ENCODE measurements at regions not wholly inside any gene's neighbourhood (a gene's known extent, or its start where the extent isn't known, plus 50 kb on each side); places are given as distances from the start of the nearest gene placed in this dataset.
"Not testable (repeated sequence)": the region's sequence is repeated elsewhere in the genome, so short reads cannot be mapped to it uniquely, and the experiment has no call there.

GRCh38 chr1:172941945-172942344 lies 108.8 kb downstream of the TNFSF18 start:
- in situ Hi-C loops (cut with HindIII; ENCODE audit: low sequenced_read_pairs), result no loop called here

DNA sequence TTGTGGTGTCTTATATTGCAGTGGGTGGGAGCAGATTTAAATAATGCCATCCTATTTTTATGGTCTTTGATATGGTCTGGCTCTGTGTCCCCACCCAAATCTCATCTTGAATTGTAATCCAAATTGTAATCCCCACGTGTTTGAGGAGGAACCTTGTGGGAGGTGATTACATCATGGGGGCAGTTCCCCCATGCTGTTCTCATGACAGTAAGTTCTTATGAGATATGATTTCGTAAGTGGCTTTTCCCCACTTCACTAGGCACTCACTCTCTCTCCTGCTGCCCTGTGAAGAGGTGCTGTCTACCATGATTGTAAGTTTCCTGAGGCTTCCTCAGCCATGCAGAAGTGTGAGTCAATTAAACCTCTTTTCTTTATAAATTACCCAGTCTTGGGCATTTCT lies 107.6 kb downstream of the TNFSF18 start:
- in situ Hi-C loops (cut with HindIII; ENCODE audit: low sequenced_read_pairs), result not testable (repeated sequence)

GRCh38 chr1:172944931-172945330 lies 105.8 kb downstream of the TNFSF18 start:
- in situ Hi-C loops (cut with HindIII; ENCODE audit: low sequenced_read_pairs), result no loop called here

DNA sequence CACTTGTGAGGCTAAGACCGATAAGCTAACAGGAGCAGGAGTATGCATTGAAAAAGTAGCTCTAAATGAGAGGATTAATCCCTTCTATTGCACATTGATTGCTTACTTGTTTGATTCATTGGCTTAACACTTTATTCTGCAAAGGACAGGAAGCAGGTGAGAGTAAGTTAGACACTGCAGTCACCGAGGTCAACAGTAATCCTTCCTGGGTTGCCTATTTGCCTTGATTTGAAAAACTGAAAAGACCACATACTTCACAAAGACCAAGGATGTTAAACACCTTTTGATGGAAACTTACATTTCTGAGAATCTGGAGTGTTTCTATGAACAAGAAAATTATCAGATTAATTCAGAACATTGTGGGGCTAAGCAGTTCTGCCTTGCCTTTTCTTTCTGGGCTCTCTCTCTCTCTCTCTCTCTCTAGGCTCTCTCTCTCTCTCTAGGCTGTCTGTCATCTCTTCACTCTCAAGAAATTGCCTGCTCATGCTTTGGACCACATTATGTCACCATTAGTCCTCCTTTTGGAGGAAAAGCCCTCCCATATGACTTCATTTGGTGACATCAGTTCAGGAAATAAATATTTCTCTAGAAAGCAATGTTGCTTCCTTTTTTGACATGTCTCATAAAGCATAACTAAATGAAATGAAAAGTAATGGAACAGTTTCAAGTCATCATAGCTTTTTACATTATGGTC lies 103.8 kb downstream of the TNFSF18 start:
- in situ Hi-C loops (cut with HindIII; ENCODE audit: low sequenced_read_pairs), result no loop called here

DNA sequence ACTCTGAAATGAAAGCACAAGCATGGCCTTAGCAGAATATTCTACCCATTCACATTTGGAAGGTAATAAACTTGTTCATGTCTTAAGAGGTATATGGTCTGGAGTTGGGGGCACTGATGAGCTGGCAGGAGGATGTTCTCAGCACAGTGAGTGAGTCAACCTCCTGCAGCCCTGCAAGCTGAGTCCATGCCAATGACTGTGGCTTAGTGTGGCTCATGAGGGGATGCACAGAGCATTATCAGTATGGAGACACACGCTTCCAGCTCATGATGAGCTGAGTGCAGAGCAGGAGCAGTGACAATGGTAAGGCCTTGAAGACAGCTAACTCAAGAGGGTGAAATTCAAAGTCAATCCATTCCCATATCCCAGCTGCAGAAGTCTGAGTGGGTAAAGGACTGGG lies 102.3 kb downstream of the TNFSF18 start:
- in situ Hi-C loops (cut with HindIII; ENCODE audit: low sequenced_read_pairs), result no loop called here

DNA sequence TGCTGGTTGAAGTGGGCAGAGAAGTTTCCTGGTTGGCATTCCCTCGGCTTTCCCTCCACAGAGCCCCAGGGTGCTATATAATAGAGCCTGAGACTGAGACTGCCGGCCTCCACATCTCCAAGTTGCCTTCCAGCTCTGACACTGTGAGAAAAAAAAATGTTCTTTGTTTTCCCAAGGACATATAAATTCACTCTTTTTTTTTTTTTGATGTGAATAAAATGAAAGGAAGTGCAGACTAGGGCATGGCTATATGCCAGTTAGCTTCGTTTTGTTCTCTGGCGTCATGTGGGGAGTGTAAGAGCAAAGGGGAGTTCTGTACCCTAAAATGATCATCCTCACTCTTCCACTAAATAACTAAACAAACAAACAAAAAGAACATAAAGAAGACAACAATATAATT lies 101.6 kb downstream of the TNFSF18 start:
- in situ Hi-C loops (cut with HindIII; ENCODE audit: low sequenced_read_pairs), result no loop called here

GRCh38 chr1:172950528-172950927 lies 100.2 kb downstream of the TNFSF18 start:
- in situ Hi-C loops (cut with HindIII; ENCODE audit: low sequenced_read_pairs), result no loop called here

GRCh38 chr1:172951730-172952365 lies 98.9 kb downstream of the TNFSF18 start:
- in situ Hi-C loops (cut with HindIII; ENCODE audit: low sequenced_read_pairs), result no loop called here

DNA sequence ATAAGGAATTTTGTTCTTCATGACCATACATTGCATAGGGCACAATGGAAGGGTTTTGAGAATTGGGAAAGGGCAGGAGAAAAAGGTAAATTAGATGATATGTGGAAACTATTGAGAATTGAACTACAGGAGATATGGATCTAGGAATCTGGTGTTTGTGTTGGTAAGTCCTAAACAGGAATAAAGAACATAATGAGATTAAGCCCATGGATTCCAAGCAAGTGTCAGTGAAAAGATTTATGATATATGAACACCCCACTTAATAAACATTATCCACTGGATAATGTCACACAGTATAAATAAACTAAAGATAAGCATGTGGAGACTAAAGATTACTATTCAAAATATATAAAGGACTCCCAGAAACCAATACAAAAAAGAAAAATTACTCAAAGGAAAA lies 98.2 kb downstream of the TNFSF18 start:
- in situ Hi-C loops (cut with HindIII; ENCODE audit: low sequenced_read_pairs), result no loop called here

GRCh38 chr1:172954476-172955150 lies 96.1 kb downstream of the TNFSF18 start:
- in situ Hi-C loops (cut with HindIII; ENCODE audit: low sequenced_read_pairs), result no loop called here

- in situ Hi-C loops (cut with HindIII; ENCODE audit: low sequenced_read_pairs), result no loop called here
These were observed 95.5 kb downstream of the TNFSF18 start for GRCh38 chr1:172955161-172955815.

DNA sequence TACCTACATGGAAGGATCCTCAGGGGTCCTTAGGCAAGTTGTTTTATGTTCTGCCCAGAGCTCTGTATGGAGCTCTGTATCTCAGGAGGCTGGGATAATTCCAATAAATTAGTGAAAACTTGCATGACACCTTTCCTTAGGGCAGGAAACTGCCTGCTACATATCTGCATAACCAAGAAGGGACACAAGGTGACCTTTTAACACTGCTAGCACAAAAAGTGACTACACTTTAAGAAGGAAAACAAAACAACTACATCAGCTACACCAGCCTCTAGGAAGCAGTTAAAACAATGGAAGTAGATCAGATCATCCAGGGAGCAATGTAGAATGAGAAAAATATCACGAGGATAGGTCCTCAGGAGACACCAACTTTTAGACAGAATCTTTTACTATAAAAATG lies 93.9 kb downstream of the TNFSF18 start:
- in situ Hi-C loops (cut with HindIII; ENCODE audit: low sequenced_read_pairs), result no loop called here

GRCh38 chr1:172957491-172957890 lies 93.2 kb downstream of the TNFSF18 start:
- in situ Hi-C loops (cut with HindIII; ENCODE audit: low sequenced_read_pairs), result no loop called here

DNA sequence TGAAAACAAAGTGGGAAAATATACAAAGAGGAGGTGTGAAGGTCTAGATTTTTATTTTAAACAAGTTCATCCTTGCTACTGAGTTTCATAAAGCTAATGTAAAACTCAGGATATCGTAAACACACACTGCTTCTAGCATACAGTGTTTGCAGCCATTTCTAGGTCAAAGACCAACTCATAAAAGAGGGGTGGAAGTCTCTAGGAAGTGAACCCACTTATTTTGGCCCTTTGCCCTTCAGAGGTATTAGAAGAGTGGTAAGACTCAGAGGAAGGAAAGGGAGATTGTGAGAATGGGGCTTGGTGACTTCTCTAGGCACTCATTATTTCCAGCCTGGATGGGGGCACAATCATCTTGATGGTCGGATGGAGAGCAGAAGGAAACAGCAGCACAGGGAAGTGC lies 91.2 kb downstream of the TNFSF18 start:
- in situ Hi-C loops (cut with HindIII; ENCODE audit: low sequenced_read_pairs), result no loop called here

GRCh38 chr1:172960019-172960418 lies 90.7 kb downstream of the TNFSF18 start:
- in situ Hi-C loops (cut with HindIII; ENCODE audit: low sequenced_read_pairs), result no loop called here

DNA sequence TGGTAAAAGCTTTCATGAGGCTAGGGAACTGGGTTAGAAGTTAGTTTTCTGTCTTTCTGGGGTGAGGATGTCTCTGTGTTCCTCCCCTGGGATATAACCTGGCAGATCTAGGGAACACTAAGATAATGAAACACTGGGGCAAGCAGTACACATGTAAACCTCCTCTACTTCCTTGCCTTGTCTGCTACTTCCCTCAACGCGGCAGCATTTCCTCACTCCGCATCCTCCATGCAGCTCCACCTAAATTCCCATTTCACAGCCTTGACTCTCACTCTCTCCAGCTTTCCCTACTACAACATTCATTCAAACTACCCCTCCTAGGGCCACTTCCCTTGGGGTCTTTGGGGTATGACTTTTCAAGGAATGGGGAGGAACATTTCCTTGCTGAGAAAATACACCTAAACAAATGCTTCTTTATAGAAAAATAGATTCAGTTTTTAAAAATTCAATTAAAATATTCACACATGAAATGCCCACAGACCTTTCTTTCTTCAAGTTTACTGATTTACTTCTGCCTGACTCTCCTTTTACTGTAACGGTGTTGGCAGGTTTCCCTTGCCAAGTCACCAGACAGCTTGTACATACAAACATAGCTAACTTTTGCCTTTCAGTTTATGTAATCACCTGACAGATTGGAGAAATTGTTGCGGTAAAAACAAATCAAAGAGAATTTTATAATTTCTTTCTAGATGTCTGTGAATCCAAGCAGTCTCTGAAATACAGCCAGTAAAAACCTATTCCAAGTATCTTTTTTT lies 90.1 kb downstream of the TNFSF18 start:
- in situ Hi-C loops (cut with HindIII; ENCODE audit: low sequenced_read_pairs), result no loop called here

- in situ Hi-C loops (cut with HindIII; ENCODE audit: low sequenced_read_pairs), result no loop called here
These were observed 85.9 kb downstream of the TNFSF18 start for GRCh38 chr1:172964864-172965263.

GRCh38 chr1:172966844-172967540 lies 83.7 kb downstream of the TNFSF18 start:
- in situ Hi-C loops (cut with HindIII; ENCODE audit: low sequenced_read_pairs), result no loop called here

DNA sequence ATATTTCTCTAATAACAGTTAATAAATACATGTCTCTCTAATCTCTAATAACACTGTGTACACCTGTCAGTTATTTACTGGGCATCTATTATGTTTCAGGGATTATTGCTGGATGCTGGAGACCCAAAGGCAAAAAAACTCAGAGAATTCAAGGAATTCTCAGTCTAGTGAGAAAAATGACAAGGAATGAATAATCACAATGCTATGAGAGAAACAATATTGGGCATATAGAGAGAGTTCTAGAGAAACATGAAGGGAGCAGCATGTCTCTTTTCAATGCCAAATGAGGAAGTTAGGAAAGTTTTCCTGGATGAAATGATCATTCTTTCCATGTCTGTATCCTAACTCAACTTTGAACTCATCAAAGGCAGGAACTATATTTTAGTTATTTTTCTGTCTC lies 82.8 kb downstream of the TNFSF18 start:
- in situ Hi-C loops (cut with HindIII; ENCODE audit: low sequenced_read_pairs), result no loop called here

GRCh38 chr1:172969611-172970010 lies 81.1 kb downstream of the TNFSF18 start:
- in situ Hi-C loops (cut with HindIII; ENCODE audit: low sequenced_read_pairs), result no loop called here
